Parathyroid adenoma (tissue), 2 donors: ENCODE measurements at regions not wholly inside any gene's neighbourhood (a gene's known extent, or its start where the extent isn't known, plus 50 kb on each side); places are given as distances from the start of the nearest gene placed in this dataset.

Experiments
- H2AFZ ChIP-seq: fragments of 300-600 bp; sonication (generic); one replicate; pipeline ENCODE4 v1.7.0; 2017; ENCODE audit warnings: antibody characterized with exemption, mild to moderate bottlenecking
- H3K27ac ChIP-seq: fragments of 300-600 bp; sonication (generic); one replicate; pipeline ENCODE4 v1.7.0; 2017
- H3K27me3 ChIP-seq: fragments of 300-600 bp; sonication (generic); one replicate; pipeline ENCODE4 v1.7.0; 2017; ENCODE audit warnings: low read length; ENCODE audit not compliant: control insufficient read depth, insufficient read depth
- H3K36me3 ChIP-seq: fragments of 300-600 bp; sonication (generic); one replicate; pipeline ENCODE4 v1.7.0; 2017; ENCODE audit warnings: low read length; ENCODE audit not compliant: control insufficient read depth, insufficient read depth
- H3K4me1 ChIP-seq: fragments of 300-600 bp; sonication (generic); one replicate; pipeline ENCODE4 v1.7.0; 2017; ENCODE audit warnings: control low read depth
- H3K4me2 ChIP-seq: fragments of 300-600 bp; sonication (generic); one replicate; pipeline ENCODE4 v1.7.0; 2017; ENCODE audit warnings: low read length
- H3K4me3 ChIP-seq: fragments of 300-600 bp; sonication (generic); one replicate; pipeline ENCODE4 v1.7.0; 2017; ENCODE audit warnings: low read depth, low read length
- H3K79me2 ChIP-seq: fragments of 300-600 bp; sonication (generic); one replicate; pipeline ENCODE4 v1.7.0; 2017; ENCODE audit warnings: control low read depth
- H3K9ac ChIP-seq: fragments of 300-600 bp; sonication (generic); one replicate; pipeline ENCODE4 v1.7.0; 2017; ENCODE audit warnings: mild to moderate bottlenecking
- H3K9me3 ChIP-seq: fragments of 300-600 bp; sonication (generic); one replicate; pipeline ENCODE4 v1.7.0; 2017; ENCODE audit warnings: low read length; ENCODE audit not compliant: control insufficient read depth
- CTCF ChIP-seq: fragments of 300-600 bp; sonication (generic); IDR thresholded peaks from one replicate; pipeline ENCODE4 v1.7.0; 2017; ENCODE audit warnings: antibody characterized with exemption, mild to moderate bottlenecking
- donor health status: primary hyperparathyroidism.

DNA sequence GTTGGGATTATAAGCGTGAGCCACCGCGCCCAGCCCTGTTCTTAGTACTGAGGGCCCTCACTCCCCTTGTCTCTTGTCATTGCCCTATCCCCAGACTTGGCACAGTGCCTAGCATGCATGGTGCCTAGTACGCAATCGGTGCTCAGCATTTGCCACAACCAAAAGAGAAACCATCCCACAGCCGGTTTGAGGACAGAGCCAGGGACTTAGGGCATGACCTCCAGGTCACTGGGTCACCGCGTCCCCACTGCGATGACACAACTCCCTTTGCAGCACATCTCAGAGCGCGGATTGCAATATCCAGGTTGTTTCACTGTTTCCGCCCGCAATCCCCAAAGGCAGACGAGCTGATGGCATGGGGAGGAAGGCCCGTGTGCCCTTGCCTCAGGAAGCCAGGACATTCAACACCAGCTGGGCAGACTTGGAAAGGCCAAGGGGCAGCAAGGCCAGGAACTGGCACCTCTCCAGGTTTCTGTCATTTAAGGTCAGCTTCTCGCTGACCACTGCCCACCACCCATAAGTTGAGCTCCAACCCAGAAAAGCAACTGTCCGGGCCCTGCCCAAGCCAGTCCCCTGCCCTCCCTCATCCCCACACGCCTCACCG, 274.5 kb downstream of the MRTFB start:
- Histone ChIP-seq H3K9ac (no peak overlapping the region), H3K4me3 (no peak overlapping the region), H3K9me3 (no peaks in the 10 kb centered on the region), H3K27me3 (no peaks in the 10 kb centered on the region), H3K4me1 (no peaks in the 10 kb centered on the region), H3K27ac (no peak overlapping the region), H3K36me3 (no peaks in the 10 kb centered on the region), H3K79me2 (no peaks in the 10 kb centered on the region), H3K4me2 (no peak overlapping the region), H2AFZ (no peak overlapping the region)
- TF ChIP-seq CTCF, result no peak

- Histone ChIP-seq H3K9ac (no peak overlapping the region), H3K4me3 (no peak overlapping the region), H3K36me3 (no peaks in the 10 kb centered on the region), H2AFZ (no peak overlapping the region), H3K9me3 (no peaks in the 10 kb centered on the region), H3K79me2 (no peaks in the 10 kb centered on the region), H3K27ac (no peak overlapping the region), H3K4me1 (no peaks in the 10 kb centered on the region), H3K4me2 (no peak overlapping the region), H3K27me3 (no peaks in the 10 kb centered on the region)
- no peak for TF ChIP-seq CTCF
These were observed 273.8 kb downstream of the MRTFB start for GRCh38 chr16:14344945-14345344.

GRCh38 chr16:14344292-14344691, 273.2 kb downstream of the MRTFB start:
- Histone ChIP-seq H3K27me3 (no peaks in the 10 kb centered on the region), H3K9ac (no peak overlapping the region), H3K79me2 (no peaks in the 10 kb centered on the region), H3K27ac (no peak overlapping the region), H3K36me3 (no peaks in the 10 kb centered on the region), H2AFZ (no peak overlapping the region), H3K9me3 (no peaks in the 10 kb centered on the region), H3K4me2 (no peak overlapping the region), H3K4me3 (no peak overlapping the region), H3K4me1 (no peaks in the 10 kb centered on the region)
- no peak for TF ChIP-seq CTCF

DNA sequence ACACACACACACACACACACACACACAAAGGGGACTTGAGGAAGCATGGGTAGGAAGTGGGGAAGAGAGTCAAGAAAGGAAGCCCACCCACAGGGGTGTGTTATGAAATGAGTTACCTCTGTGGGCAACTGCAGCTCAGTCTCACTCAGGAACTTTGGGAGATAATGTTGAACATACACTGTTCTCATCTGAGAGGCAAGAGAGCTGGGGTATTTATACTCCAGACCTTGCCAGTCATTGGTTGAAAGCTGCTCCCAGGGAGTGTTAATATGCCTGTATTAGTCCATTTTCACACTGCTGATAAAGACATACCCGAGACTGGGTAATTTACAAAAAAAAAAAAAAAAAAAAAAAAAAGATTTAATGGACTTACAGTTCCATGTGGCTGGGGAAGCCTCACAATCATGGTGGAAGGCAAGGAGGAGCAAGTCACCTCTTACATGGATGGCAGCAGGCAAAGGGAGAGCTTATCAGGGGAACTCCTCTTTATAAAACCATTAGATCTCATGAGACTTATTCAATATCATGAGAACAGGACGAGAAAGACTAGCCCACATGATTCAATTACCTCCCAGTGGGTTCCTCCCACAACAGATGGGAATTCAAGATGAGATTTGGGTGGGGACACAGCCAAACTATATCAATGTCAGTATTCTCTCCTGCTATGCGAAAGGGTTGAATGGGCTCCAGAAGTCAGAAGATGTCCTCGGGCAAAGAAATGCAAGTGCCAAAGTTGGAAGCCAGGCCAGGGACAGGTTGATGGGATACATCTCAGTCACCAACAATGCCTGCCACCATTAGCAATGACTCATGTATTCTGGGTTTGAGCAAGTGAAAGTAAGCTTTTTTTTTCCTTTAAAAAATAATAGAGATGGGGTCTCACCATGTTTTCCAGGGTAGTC, 270.5 kb downstream of the MRTFB start:
- no peaks in the 10 kb centered on the region for H3K36me3 ChIP-seq
- H3K9me3 ChIP-seq, result no peaks in the 10 kb centered on the region
- no peak for TF ChIP-seq CTCF

More for the DNA sequence above, 270.5 kb downstream of the MRTFB start:
- H3K4me3 ChIP-seq, result no peak overlapping the region
- no peak overlapping the region for H3K27ac ChIP-seq
- H2AFZ ChIP-seq, result no peak overlapping the region
- no peaks in the 10 kb centered on the region for H3K79me2 ChIP-seq
- no peaks in the 10 kb centered on the region for H3K4me1 ChIP-seq
- no peak overlapping the region for H3K4me2 ChIP-seq
- no peaks in the 10 kb centered on the region for H3K27me3 ChIP-seq
- H3K9ac ChIP-seq, result no peak overlapping the region
